Left ventricle myocardium inferior (tissue), 1 donor: ENCODE measurements at regions not wholly inside any gene's neighbourhood (a gene's known extent, or its start where the extent isn't known, plus 50 kb on each side); places are given as distances from the start of the nearest gene placed in this dataset.

Experiments used
- DNase-seq: peaks from one replicate; pipeline ENCODE4 v3.0.0-alpha.2; 2020
- H3K27ac ChIP-seq: fragments of 200-600 bp; replicated peaks from 2 replicates; pipeline ENCODE4 v1.8.0; 2021
- H3K27me3 ChIP-seq: fragments of 200-600 bp; 2 replicates; pipeline ENCODE4 v1.8.0; 2021; ENCODE audit warnings: low read depth
- H3K36me3 ChIP-seq: fragments of 200-600 bp; 2 replicates; pipeline ENCODE4 v1.8.0; 2021
- H3K4me1 ChIP-seq: fragments of 200-600 bp; 2 replicates; pipeline ENCODE4 v1.8.0; 2021
- H3K4me3 ChIP-seq: fragments of 200-600 bp; 2 replicates; pipeline ENCODE4 v1.8.0; 2021; ENCODE audit warnings: mild to moderate bottlenecking, moderate library complexity
- H3K9me3 ChIP-seq: fragments of 200-600 bp; replicated peaks from 2 replicates; pipeline ENCODE4 v1.8.0; 2021
- intact Hi-C: fragments of 100-400 bp; cut with micrococcal nuclease; formaldehyde crosslinking; loops from one replicate; pipeline ENCODE4 v1.11.0; 2022
- TF ChIP-seq, protein P1 (sequence below): fragments of 200-600 bp; IDR thresholded peaks from 2 replicates; pipeline ENCODE4 v1.8.0; 2021; ENCODE audit warnings: antibody characterized with exemption, mild to moderate bottlenecking, borderline replicate concordance
- donor health status: DM: no; HTN: yes; CAD: no; lungs with severe emphysema.

DNA sequence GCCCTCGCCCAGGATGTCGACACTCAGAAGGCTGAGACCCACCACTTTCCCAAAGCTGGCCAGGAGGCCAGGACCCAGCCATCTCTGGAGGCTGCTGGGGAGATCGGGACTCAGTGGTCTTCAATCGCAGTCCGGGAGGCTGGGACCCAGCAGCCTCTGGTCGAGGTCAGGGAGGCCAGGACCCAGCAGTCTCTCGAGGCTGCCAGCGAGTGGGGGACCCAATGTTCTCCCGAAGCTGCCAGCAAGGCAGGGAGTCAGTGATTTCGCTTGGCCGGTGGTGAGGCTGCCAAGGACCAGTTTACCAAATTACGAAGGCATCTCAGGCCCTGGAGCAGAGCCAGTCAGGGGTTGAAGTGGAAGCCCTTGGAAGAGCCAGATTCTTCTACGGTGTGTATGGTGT lies 181.6 kb downstream of the NAF1 start:
- DNase-seq = no peak

DNA sequence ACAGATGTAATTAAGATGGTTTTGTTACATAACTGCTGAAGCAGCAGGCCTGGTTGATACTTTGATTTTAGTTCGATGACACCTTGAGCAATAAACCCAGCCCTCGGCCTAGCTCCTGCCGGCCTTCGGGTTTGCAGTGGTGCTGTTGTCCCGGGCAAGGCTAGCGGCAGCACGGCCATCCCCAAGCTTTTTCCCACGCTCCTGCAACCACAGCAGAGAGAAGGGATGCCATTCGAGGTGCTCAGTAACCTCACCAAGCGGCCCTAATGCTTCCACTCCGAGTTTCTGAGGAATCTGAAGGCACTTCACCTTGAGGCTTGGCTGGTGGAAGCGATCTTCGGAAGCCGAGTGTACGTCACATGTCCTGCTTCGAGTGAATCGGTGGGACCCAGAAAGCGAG lies 182.1 kb downstream of the NAF1 start:
- no peak overlapping the region for H3K4me3 ChIP-seq
- TF ChIP-seq, protein P1, sequence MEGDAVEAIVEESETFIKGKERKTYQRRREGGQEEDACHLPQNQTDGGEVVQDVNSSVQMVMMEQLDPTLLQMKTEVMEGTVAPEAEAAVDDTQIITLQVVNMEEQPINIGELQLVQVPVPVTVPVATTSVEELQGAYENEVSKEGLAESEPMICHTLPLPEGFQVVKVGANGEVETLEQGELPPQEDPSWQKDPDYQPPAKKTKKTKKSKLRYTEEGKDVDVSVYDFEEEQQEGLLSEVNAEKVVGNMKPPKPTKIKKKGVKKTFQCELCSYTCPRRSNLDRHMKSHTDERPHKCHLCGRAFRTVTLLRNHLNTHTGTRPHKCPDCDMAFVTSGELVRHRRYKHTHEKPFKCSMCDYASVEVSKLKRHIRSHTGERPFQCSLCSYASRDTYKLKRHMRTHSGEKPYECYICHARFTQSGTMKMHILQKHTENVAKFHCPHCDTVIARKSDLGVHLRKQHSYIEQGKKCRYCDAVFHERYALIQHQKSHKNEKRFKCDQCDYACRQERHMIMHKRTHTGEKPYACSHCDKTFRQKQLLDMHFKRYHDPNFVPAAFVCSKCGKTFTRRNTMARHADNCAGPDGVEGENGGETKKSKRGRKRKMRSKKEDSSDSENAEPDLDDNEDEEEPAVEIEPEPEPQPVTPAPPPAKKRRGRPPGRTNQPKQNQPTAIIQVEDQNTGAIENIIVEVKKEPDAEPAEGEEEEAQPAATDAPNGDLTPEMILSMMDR = no peak
- DNase-seq = no peak
- H3K4me1 ChIP-seq = no peaks in the 10 kb centered on the region
- no peak overlapping the region for H3K27ac ChIP-seq
- peaks cover 5% of the 10 kb centered on the region for H3K9me3 ChIP-seq
- H3K27me3 ChIP-seq = no peaks in the 10 kb centered on the region
- intact Hi-C loops = no loop called here
- H3K36me3 ChIP-seq = no peaks in the 10 kb centered on the region

More for the DNA sequence above, 181.6 kb downstream of the NAF1 start:
- Histone ChIP-seq H3K9me3 (peaks cover 5% of the 10 kb centered on the region), H3K4me1 (no peaks in the 10 kb centered on the region), H3K27ac (no peak overlapping the region), H3K27me3 (no peaks in the 10 kb centered on the region), H3K4me3 (no peak overlapping the region), H3K36me3 (no peaks in the 10 kb centered on the region)
- intact Hi-C loops = no loop called here
- TF ChIP-seq, protein P1 = no peak

DNA sequence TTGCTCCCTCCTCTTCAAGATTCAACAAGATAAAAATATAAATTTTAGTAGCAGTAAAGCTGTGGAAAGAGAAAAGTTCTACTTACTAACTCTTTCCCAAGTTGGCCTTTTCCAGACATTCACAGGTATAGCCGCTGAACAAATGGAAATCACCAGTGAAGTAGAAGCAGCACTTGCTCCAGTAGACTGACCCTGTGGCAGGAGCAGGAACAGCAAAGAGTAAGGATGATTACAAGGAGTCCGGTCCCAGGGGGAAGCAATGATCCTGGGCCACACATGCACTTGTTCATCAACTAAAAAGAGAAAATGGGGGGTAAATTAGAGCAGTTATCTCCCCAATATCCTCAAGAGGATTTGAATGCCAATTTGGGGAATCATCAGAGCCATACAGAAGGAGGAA lies 184.9 kb downstream of the NAF1 start:
- no peak for DNase-seq
- intact Hi-C loops = no loop called here
- no peaks in the 10 kb centered on the region for H3K36me3 ChIP-seq
- H3K27me3 ChIP-seq = no peaks in the 10 kb centered on the region
- no peak overlapping the region for H3K27ac ChIP-seq
- H3K9me3 ChIP-seq = peaks cover 5% of the 10 kb centered on the region
- no peak overlapping the region for H3K4me3 ChIP-seq
- TF ChIP-seq, protein P1 = no peak
- H3K4me1 ChIP-seq = no peaks in the 10 kb centered on the region

DNA sequence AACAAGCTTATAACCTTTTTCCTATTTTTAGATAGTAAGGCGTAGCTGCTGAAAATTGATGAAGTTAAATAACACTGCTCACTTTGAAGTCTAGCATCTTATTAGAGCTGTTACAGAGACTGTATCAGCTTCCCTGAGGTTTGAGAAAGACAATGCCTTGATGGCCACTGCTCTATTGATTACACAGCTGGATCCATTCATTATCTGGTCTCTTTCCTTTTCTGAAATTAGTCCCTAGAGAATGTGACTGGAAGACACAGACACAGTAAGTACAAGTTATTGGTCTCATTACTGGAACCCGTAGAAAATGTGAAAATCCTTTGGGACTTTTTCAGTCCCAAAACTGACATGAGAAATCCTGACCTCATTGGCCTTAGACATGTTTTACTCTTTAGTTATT lies 188.3 kb downstream of the NAF1 start:
- TF ChIP-seq, protein P1 = no peak
- Histone ChIP-seq H3K9me3 (no peaks in the 10 kb centered on the region), H3K4me3 (no peak overlapping the region), H3K36me3 (no peaks in the 10 kb centered on the region), H3K27me3 (no peaks in the 10 kb centered on the region), H3K27ac (no peak overlapping the region), H3K4me1 (no peaks in the 10 kb centered on the region)
- intact Hi-C loops = no loop called here
- DNase-seq = no peak

DNA sequence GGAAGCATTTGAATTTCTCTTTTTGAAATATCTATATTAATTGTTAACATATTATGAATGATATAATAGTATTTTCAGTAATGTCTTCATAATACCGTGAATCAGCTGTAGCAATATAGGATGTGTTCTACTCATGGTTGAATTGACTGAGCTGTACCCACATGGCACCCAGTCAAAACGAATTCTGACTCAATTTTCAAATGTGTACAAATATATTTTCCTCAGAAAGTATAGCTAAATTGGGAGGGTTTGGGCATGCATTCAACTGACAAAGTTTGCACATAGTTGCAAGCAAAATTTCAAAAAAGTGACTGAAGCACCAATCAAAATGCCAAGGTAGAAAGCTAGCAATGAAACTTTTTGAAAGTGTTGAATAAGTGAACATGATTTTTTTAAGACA lies 188.9 kb downstream of the NAF1 start:
- H3K27me3 ChIP-seq = no peaks in the 10 kb centered on the region
- no peaks in the 10 kb centered on the region for H3K4me1 ChIP-seq
- H3K27ac ChIP-seq = no peak overlapping the region
- intact Hi-C loops = no loop called here
- TF ChIP-seq, protein P1 = no peak
- DNase-seq = no peak
- H3K36me3 ChIP-seq = no peaks in the 10 kb centered on the region
- no peaks in the 10 kb centered on the region for H3K9me3 ChIP-seq
- no peak overlapping the region for H3K4me3 ChIP-seq
